ENCODE measurements at regions not wholly inside any gene's neighbourhood (a gene's known extent, or its start where the extent isn't known, plus 50 kb on each side); places are given as distances from the start of the nearest gene placed in this dataset.
"Not testable (repeated sequence)": the region's sequence is repeated elsewhere in the genome, so short reads cannot be mapped to it uniquely, and the experiment has no call there.

DNA sequence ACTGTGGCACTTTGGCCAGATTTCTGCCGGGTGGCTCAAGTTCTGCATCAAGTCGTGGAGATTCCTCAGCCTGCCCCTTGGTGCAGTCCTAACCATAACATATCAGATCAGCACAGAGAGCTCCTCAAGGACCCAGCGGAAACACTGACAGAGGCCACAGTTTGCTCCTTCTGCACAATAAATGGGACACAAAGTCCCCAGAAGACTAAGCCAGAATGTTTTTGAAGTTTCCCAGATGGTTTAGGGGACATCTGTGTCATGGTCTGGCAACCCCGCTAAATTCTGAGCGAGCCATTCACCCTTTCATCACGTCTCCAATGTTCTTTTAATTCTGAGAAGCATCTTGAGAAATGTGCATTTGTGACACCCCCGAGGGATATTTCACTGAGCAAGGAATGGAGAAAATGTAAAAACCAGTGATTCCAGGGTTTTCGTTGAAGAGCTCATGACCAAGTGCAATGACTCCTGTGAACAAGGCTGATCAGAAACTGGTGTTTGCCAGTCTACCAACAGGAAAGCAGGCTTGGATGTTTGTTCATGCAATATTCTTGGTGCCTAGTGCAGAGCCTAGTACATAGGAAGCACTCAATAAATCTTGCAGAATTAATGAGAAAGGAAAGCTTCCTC is 64.8 kb upstream of the LMCD1 start:
- Histone ChIP-seq H2AFZ (no peak overlapping the region), H4K20me1 (ENCODE audit: insufficient read depth, poor library complexity, severe bottlenecking) (no peaks in the 10 kb centered on the region), H3K27ac (no peak overlapping the region), H3K4me3 (no peak overlapping the region), H3K36me3 (replicated peaks; ENCODE audit: insufficient read depth, low read depth) (no peaks in the 10 kb centered on the region), H3K4me1 (ENCODE audit: insufficient read depth) (no peaks in the 10 kb centered on the region), H3K9me3 (ENCODE audit: low read depth) (no peaks in the 10 kb centered on the region), H3K9me2 (replicated peaks; ENCODE audit: insufficient read depth) (no peaks in the 10 kb centered on the region), H3K79me2 (no peaks in the 10 kb centered on the region), H3K4me2 (no peak overlapping the region), H3K27me3 (no peaks in the 10 kb centered on the region)
- TF ChIP-seq, protein P1, sequence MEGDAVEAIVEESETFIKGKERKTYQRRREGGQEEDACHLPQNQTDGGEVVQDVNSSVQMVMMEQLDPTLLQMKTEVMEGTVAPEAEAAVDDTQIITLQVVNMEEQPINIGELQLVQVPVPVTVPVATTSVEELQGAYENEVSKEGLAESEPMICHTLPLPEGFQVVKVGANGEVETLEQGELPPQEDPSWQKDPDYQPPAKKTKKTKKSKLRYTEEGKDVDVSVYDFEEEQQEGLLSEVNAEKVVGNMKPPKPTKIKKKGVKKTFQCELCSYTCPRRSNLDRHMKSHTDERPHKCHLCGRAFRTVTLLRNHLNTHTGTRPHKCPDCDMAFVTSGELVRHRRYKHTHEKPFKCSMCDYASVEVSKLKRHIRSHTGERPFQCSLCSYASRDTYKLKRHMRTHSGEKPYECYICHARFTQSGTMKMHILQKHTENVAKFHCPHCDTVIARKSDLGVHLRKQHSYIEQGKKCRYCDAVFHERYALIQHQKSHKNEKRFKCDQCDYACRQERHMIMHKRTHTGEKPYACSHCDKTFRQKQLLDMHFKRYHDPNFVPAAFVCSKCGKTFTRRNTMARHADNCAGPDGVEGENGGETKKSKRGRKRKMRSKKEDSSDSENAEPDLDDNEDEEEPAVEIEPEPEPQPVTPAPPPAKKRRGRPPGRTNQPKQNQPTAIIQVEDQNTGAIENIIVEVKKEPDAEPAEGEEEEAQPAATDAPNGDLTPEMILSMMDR (IDR thresholded peaks at IDR 0.05; ENCODE audit: poor library complexity) = no peak
- TF ChIP-seq EZH2phosphoT487 (IDR thresholded peaks at IDR 0.05; ENCODE audit: low read depth, severe bottlenecking, unreplicated experiment) (no peak), EZH2 (IDR thresholded peaks at IDR 0.05; ENCODE audit: borderline replicate concordance) (no peak)
- 80% methylated on average over 8 of the region's 8 CpGs for WGBS (ENCODE audit: low lambda C conversion rate, missing lambda C conversion rate)
- no peak for DNase-seq (ENCODE audit: low spot score)

DNA sequence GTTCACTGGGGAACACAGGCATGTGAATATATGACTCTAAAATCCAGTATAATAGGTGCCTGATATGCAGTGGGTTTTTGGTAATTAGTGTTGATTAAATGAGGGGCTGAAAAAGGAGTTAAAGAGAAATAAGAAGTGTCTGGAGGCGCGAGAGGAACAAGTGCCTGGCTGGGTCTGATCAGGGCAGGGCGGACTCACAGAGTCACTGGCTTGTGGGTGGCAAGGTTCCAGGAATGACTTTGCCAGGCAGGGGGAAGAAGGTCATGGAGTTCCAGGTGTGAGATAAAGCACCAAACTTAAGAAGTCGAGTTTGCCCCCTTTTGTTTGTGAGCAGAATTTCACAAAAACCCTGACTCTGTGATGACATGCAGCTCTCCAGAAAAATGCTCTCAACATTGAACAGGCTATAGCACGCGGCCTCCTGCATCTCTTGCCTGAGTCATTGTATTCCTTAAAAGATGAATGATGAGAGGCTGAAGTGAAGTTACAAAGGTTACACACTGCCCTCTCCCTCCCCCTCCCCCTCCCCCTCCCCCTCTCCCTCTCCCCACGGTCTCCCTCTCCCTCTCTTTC is 63.0 kb upstream of the LMCD1 start:
- Histone ChIP-seq H3K27ac (no peak overlapping the region), H3K36me3 (replicated peaks; ENCODE audit: insufficient read depth, low read depth) (no peaks in the 10 kb centered on the region), H3K4me1 (ENCODE audit: insufficient read depth) (peaks cover 15% of the 10 kb centered on the region), H3K27me3 (no peaks in the 10 kb centered on the region), H3K9me2 (replicated peaks; ENCODE audit: insufficient read depth) (no peaks in the 10 kb centered on the region), H3K9me3 (ENCODE audit: low read depth) (no peaks in the 10 kb centered on the region), H3K79me2 (no peaks in the 10 kb centered on the region), H3K4me3 (no peak overlapping the region), H4K20me1 (ENCODE audit: insufficient read depth, poor library complexity, severe bottlenecking) (no peaks in the 10 kb centered on the region), H2AFZ (no peak overlapping the region), H3K4me2 (no peak overlapping the region)
- TF ChIP-seq, protein P1 (IDR thresholded peaks at IDR 0.05; ENCODE audit: poor library complexity) = no peak
- no peak for TF ChIP-seq EZH2phosphoT487 (IDR thresholded peaks at IDR 0.05; ENCODE audit: low read depth, severe bottlenecking, unreplicated experiment)
- no peak for TF ChIP-seq EZH2 (IDR thresholded peaks at IDR 0.05; ENCODE audit: borderline replicate concordance)
- no peak for DNase-seq (ENCODE audit: low spot score)
- 88% methylated on average over 6 of the region's 7 CpGs for WGBS (ENCODE audit: low lambda C conversion rate, missing lambda C conversion rate)

DNA sequence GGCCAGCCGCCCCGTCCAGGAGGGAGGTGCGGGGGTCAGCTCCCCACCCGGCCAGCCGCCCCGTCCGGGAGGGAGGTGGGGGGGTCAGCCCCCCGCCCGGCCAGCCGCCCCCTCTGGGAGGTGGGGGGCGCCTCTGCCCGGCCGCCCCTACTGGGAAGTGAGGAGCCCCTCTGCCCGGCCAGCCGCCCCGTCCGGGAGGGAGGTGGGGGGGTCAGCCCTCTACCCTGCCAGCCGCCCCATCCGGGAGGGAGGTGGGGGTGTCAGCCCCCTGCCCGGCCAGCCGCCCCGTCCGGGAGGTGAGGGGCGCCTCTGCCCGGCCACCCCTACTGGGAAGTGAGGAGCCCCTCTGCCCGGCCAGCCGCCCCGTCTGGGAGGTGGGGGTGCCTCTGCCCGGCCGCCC is 61.5 kb upstream of the LMCD1 start:
- H3K27ac ChIP-seq; H3K9me2 ChIP-seq (replicated peaks; ENCODE audit: insufficient read depth); H3K79me2 ChIP-seq; H3K27me3 ChIP-seq; H4K20me1 ChIP-seq (ENCODE audit: insufficient read depth, poor library complexity, severe bottlenecking); H3K4me3 ChIP-seq; H3K4me2 ChIP-seq; DNase-seq (ENCODE audit: low spot score); H3K9me3 ChIP-seq (ENCODE audit: low read depth); H2AFZ ChIP-seq; H3K36me3 ChIP-seq (replicated peaks; ENCODE audit: insufficient read depth, low read depth): not testable (repeated sequence)
- H3K4me1 ChIP-seq (ENCODE audit: insufficient read depth) = peaks cover 27% of the 10 kb centered on the region
- WGBS (ENCODE audit: low lambda C conversion rate, missing lambda C conversion rate) = no CpG with 5 or more reads among the region's 30 CpGs

DNA sequence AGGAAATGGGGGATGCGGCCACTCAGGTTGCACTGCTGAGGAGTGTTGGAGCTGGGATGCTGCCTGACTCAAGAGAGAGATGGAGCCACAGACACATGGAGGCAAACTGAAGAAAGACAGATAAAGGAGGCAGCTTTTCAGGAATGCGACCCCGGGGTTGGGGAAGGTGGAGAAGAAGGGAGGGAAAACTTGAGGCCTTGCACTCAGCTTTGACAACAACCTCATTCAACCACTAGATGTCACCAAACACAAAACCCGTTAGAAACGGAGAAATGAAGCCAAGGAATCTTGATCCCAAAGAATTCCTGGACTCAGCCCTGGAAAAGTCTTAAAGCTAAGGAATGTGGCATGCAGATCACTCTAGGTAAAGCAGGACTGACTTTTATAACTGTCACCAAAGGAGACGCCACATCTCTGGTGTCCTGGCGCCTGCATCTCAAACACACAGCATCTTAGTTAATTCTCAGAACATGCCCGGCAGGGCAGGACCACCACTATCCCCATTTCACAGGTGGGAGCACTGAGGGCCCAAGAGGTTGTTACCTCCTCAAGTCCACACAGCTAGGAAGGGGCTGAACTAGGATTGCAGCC is 59.6 kb upstream of the LMCD1 start:
- H3K27ac ChIP-seq = peak overlapping the region; percentile 94
- peak; percentile 81 for DNase-seq (ENCODE audit: low spot score)
- H3K9me2 ChIP-seq (replicated peaks; ENCODE audit: insufficient read depth) = no peaks in the 10 kb centered on the region
- no peak overlapping the region for H2AFZ ChIP-seq
- no peak overlapping the region for H3K4me3 ChIP-seq
- no peaks in the 10 kb centered on the region for H3K36me3 ChIP-seq (replicated peaks; ENCODE audit: insufficient read depth, low read depth)
- WGBS (ENCODE audit: low lambda C conversion rate, missing lambda C conversion rate) = 40% methylated on average over 8 of the region's 8 CpGs
- peaks cover 33% of the 10 kb centered on the region for H3K4me1 ChIP-seq (ENCODE audit: insufficient read depth)
- H3K27me3 ChIP-seq = no peaks in the 10 kb centered on the region
- no peaks in the 10 kb centered on the region for H3K79me2 ChIP-seq
- H3K9me3 ChIP-seq (ENCODE audit: low read depth) = no peaks in the 10 kb centered on the region
- H3K4me2 ChIP-seq = no peak overlapping the region
- TF ChIP-seq, protein P1 (IDR thresholded peaks at IDR 0.05; ENCODE audit: poor library complexity) = peak; percentile 71
- TF ChIP-seq EZH2 (IDR thresholded peaks at IDR 0.05; ENCODE audit: borderline replicate concordance) = no peak
- no peaks in the 10 kb centered on the region for H4K20me1 ChIP-seq (ENCODE audit: insufficient read depth, poor library complexity, severe bottlenecking)
